AG09319 (cell line): ENCODE measurements at regions not wholly inside any gene's neighbourhood (a gene's known extent, or its start where the extent isn't known, plus 50 kb on each side); places are given as distances from the start of the nearest gene placed in this dataset.

Experiments used
- DNase-seq: peaks from one replicate; pipeline ENCODE4 v3.0.0-alpha.2; 2010; ENCODE audit warnings: low read depth; ENCODE audit errors: extremely low read depth
- CTCF ChIP-seq: IDR thresholded peaks from 2 replicates; pipeline ENCODE4 v1.5.1; 2011; ENCODE audit warnings: low read depth, mild to moderate bottlenecking, inconsistent platforms, low read length, moderate library complexity

DNA sequence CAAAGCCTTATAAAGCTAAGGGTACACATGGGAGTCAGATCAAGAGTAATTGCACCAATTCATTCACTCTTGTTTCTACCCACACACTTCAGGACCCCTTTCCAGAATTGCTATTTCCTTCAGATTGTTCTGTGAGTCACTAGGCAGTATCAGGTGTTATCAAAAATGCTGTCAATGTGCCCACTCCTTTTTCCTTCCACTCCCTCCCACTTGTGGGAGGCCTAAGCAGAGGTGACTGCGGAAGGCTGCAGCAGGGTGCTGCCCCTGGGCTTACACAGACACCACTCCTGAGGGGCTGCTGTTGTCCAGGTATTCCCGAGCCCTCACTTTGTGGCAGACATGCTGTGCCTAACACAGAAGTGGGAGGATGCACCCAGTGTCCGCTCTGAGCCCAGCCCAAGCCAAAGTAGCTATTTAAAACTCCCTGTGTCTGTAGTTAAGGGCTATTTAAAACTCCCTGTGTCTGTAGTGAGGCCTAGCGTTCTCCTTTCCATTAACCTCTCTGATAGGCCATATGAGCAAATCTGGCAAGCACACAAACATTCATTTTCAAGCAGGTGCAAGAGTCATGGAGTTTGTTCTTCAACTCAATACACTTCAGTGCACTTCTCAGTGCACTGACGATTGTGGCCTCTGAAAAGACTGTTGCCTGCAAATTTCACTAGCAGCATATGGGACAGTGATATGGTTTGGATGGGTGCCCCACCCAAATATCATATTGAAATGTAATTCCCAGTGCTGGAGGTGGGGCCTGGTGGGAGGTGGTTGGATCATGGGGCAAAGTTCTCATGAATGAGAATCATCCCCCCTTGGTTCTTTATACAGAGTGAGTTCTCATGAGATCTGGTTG lies 117.8 kb downstream of the PHLDA1 start:
- no peak for DNase-seq
- no peak for TF ChIP-seq CTCF

DNA sequence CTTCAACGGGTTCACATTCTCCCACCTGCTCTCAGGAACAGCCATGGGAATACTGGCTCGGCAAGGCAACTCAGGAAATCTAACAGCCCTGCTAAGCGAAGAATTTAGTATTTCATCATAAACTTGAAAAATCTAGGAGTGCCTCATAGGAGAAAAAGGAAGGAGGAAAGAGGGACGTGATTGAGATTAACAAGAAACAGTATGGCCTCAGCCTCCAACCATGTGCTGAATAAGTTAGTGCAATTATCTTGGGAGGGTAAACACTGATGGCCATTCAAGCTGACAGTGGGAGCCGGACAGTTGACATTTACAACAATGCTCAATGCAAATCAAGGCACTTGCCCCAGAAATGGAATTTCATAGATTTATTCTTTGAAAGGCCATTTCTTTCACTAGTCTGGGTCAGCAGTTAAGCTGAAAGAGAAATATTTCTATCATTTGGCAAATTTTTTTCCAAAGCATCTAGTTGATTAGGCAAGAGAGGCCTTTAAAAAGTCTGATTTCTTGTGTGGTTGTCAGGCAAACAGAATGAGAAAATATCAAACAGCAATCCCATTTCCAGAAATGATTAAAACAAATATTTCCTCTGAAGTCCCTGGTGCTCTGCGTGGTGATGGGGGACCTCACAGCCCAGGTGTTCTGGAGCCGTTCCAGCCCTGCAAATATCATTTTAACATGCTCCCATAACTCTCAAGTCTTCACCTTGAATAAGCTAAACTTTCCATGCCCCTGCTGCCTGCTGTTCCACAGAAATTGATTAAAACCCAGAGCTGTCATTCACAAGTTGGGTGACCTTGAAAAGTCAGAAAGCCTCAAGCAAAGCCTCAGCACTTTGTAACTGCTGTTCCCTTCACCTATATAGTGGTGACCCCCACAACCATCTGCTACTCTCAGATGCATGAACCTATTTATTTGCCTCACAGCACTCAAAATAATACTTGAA lies 121.6 kb downstream of the PHLDA1 start:
- no peak for DNase-seq
- no peak for TF ChIP-seq CTCF

GRCh38 chr12:75908961-75909605 lies 122.5 kb downstream of the PHLDA1 start:
- TF ChIP-seq CTCF, result no peak
- DNase-seq, result peak; percentile 63

- no peak for DNase-seq
- TF ChIP-seq CTCF, result no peak
Measured at GRCh38 chr12:75905922-75906321, 125.7 kb downstream of the PHLDA1 start.

- TF ChIP-seq CTCF, result no peak
- no peak for DNase-seq
Measured at GRCh38 chr12:75900781-75901254, 130.8 kb downstream of the PHLDA1 start.

DNA sequence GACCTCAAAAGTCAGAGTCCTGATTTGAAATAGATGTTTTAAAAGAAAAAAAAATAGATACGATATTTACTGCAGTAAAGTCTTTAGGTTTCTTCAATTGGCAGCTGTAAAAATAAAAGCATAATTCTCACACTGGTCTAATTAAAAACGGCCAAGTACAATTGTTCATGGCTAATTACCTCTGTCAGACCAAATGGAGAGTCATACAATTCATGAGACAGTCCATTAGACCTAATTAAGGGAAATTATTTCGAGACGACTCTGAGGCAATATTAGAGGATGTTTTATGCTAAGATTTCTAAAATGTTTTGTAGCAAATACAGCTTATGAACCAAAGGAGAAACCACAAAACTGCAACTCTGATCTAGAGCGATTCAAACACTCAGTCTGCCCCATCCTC lies 131.3 kb downstream of the PHLDA1 start:
- DNase-seq, result no peak
- no peak for TF ChIP-seq CTCF
